ENCODE measurements at regions not wholly inside any gene's neighbourhood (a gene's known extent, or its start where the extent isn't known, plus 50 kb on each side); places are given as distances from the start of the nearest gene placed in this dataset.

- H3K36me3 ChIP-seq = no peaks in the 10 kb centered on the region
- intact Hi-C loops (cut with DNase I) = no loop called here
- H3K4me3 ChIP-seq = no peak overlapping the region
- no peak overlapping the region for H3K27ac ChIP-seq
- DNase-seq (peak in 1 of 4 donors; percentile 40), ATAC-seq (peak; percentile 65)
- no peaks in the 10 kb centered on the region for H3K27me3 ChIP-seq
- TF ChIP-seq CTCF (IDR thresholded peaks at IDR 0.05) = no peak
- no peaks in the 10 kb centered on the region for H3K9me3 ChIP-seq
- no peaks in the 10 kb centered on the region for H3K4me1 ChIP-seq
Measured at GRCh38 chr13:106859533-106859904, 291.6 kb upstream of the ARGLU1 start.

- Histone ChIP-seq H3K4me3 (no peak overlapping the region), H3K36me3 (no peaks in the 10 kb centered on the region), H3K27me3 (no peaks in the 10 kb centered on the region), H3K4me1 (no peaks in the 10 kb centered on the region), H3K9me3 (no peaks in the 10 kb centered on the region), H3K27ac (no peak overlapping the region)
- ATAC-seq (no peak), DNase-seq (no peak)
- intact Hi-C loops (cut with DNase I) = no loop called here
- TF ChIP-seq CTCF (IDR thresholded peaks at IDR 0.05) = no peak
Measured at GRCh38 chr13:106858903-106859532, 291.1 kb upstream of the ARGLU1 start.

- intact Hi-C loops (cut with DNase I) = no loop called here
- no peak for TF ChIP-seq CTCF (IDR thresholded peaks at IDR 0.05)
- H3K4me3 ChIP-seq = no peak overlapping the region
- ATAC-seq = no peak
- no peaks in the 10 kb centered on the region for H3K9me3 ChIP-seq
- H3K27ac ChIP-seq = no peak overlapping the region
- H3K27me3 ChIP-seq = no peaks in the 10 kb centered on the region
- no peaks in the 10 kb centered on the region for H3K4me1 ChIP-seq
- DNase-seq = peak in 1 of 4 donors; percentile 16
- H3K36me3 ChIP-seq = no peaks in the 10 kb centered on the region
Measured at GRCh38 chr13:106852436-106852835, 284.5 kb upstream of the ARGLU1 start.

- ATAC-seq = no peak
- Histone ChIP-seq H3K4me3 (no peak overlapping the region), H3K4me1 (no peaks in the 10 kb centered on the region), H3K9me3 (no peaks in the 10 kb centered on the region), H3K36me3 (no peaks in the 10 kb centered on the region), H3K27ac (no peak overlapping the region), H3K27me3 (no peaks in the 10 kb centered on the region)
- intact Hi-C loops (cut with DNase I) = no loop called here
- no peak for DNase-seq
- no peak for TF ChIP-seq CTCF (IDR thresholded peaks at IDR 0.05)
Measured at GRCh38 chr13:106850973-106851650, 283.2 kb upstream of the ARGLU1 start.

- Histone ChIP-seq H3K4me3 (no peak overlapping the region), H3K36me3 (no peaks in the 10 kb centered on the region), H3K4me1 (no peaks in the 10 kb centered on the region), H3K27ac (no peak overlapping the region), H3K9me3 (no peaks in the 10 kb centered on the region), H3K27me3 (no peaks in the 10 kb centered on the region)
- ATAC-seq (no peak), DNase-seq (no peak)
- intact Hi-C loops (cut with DNase I) = no loop called here
- no peak for TF ChIP-seq CTCF (IDR thresholded peaks at IDR 0.05)
Measured at GRCh38 chr13:106846571-106847448, 278.9 kb upstream of the ARGLU1 start.

Data from left lung (tissue), 4 donors.